HG02571 (cell line): ENCODE measurements at regions not wholly inside any gene's neighbourhood (a gene's known extent, or its start where the extent isn't known, plus 50 kb on each side); places are given as distances from the start of the nearest gene placed in this dataset.

Experiments
- ATAC-seq: cut with Tn5 transposase; IDR thresholded peaks from one replicate; pipeline ENCODE4 v1.9.1; 2021; ENCODE audit warnings: mild to moderate bottlenecking, moderate library complexity; ENCODE audit not compliant: unreplicated experiment

DNA sequence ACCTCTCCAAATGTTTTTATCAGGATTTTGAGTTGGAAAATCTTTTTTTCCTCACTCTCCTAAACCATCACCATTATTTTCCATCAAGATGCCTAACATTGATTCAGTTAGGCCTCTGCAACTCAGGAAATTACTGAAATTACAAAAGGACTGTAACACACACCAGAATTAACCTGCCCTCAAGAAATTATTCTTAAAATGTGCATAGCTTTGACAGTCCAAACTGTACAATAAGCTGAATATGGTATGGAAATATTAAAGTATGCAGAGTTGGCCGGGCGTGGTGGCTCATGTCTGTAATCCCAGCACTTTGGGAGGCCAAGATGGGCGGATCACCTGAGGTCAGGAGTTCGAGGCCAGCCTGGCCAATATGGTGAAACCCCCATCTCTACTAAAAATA, 50.2 kb upstream of the PHLPP1 start:
- ATAC-seq = no peak
